ENCODE measurements at regions not wholly inside any gene's neighbourhood (a gene's known extent, or its start where the extent isn't known, plus 50 kb on each side); places are given as distances from the start of the nearest gene placed in this dataset.
A peak's percentile ranks its signal among the peaks of the same experiment; 100 is the strongest.
"Not testable (repeated sequence)": the region's sequence is repeated elsewhere in the genome, so short reads cannot be mapped to it uniquely, and the experiment has no call there.

DNA sequence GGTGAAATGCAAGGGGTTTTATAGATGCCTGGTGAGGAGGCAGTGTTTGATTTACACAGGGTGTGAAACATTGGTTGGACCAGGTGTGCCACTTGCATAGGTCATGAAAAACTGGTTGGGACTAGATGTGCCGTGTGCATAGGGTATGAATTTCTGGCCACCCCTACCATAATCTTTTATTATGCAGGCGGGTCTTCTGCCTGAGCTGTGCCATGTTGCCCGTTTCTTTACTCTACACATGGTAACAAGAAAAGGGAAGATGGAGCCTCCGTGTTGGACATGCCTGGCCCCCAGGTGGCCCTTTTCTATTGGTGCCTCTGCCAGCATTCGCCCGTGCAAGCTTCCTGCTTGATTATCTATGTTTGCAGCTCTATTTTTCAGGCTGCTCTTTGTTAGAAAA, 805.4 kb downstream of the TRIB2 start:
- no peak overlapping the region for H3K4me3 ChIP-seq
- no peak for ATAC-seq (replicated peaks in 6 of 8)
- WGBS, 10 experiments: 13 to 96% (median 80%) methylated on average over 1 to 6 of the region's 6 CpGs; no CpG with 5 or more reads in 3 of the 10 experiments
- H3K4me1 ChIP-seq (replicated peaks in 1 of 2): no peaks in the 10 kb centered on the region
- in situ Hi-C loops (cut with MboI; ENCODE audit: low pct_unique_long_range_greater_than_20kb in 2 of 9, low sequenced_read_pairs in 9 of 9, unreplicated experiment in 9 of 9): no loop called here
- no peak overlapping the region for H3K27ac ChIP-seq

GRCh38 chr2:13522917-13523821, 806.4 kb downstream of the TRIB2 start:
- Histone ChIP-seq H3K4me1 (replicated peaks in 1 of 2) (no peaks in the 10 kb centered on the region), H3K27ac (no peak overlapping the region), H3K4me3 (no peak overlapping the region)
- ATAC-seq (replicated peaks in 6 of 8): peak in 3 of 8 experiments; percentile 74 to 95 (median 94)
- in situ Hi-C loops (cut with MboI; ENCODE audit: low pct_unique_long_range_greater_than_20kb in 2 of 9, low sequenced_read_pairs in 9 of 9, unreplicated experiment in 9 of 9): no loop called here
- 9 to 84% (median 40%) methylated on average over 1 to 5 of the region's 6 CpGs; no CpG with 5 or more reads in 1 of the 10 experiments for WGBS, 10 experiments

- Histone ChIP-seq H3K4me3 (no peak overlapping the region), H3K27ac (no peak overlapping the region), H3K4me1 (replicated peaks in 1 of 2) (no peaks in the 10 kb centered on the region)
- 0 to 88% (median 70%) methylated on average over 1 of the region's 1 CpG for WGBS, 10 experiments
- ATAC-seq (replicated peaks in 6 of 8): no peak
- in situ Hi-C loops (cut with MboI; ENCODE audit: low pct_unique_long_range_greater_than_20kb in 2 of 9, low sequenced_read_pairs in 9 of 9, unreplicated experiment in 9 of 9): no loop called here
Observed at GRCh38 chr2:13524492-13524891, 807.8 kb downstream of the TRIB2 start.

DNA sequence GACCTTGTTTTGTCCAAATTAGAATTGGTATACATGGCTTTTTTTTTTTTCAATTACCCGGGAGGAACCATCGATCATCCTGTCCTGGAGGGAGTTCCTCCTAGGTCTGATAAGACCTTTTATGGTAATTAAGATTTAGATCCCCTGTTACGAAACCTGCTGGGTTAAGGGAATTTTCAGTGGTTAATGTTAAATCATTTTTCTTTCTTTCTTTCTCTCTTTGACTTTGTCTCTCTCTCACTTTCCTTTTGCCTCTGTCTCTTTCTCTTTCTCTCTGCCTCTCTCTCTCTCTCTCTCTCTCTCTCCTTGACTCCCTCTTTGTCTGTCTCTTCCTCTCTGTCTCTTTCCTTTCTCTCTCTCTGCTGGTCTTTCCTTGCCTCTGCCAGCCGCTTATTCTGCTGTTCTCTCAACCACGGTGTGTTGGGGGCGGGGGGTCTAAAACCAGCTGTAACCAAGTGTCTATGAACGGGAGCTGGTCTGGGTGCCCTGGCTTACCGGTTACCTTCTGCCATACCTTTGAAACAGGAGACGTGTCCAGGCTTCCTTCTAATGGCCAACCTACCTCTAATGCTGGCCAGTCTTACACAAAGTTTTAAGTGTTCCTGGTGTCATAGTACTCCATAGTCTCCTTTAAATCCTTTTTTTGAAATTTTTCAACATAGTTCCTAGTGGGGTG, 815.1 kb downstream of the TRIB2 start:
- ATAC-seq (replicated peaks in 6 of 8); in situ Hi-C loops (cut with MboI; ENCODE audit: low pct_unique_long_range_greater_than_20kb in 2 of 9, low sequenced_read_pairs in 9 of 9, unreplicated experiment in 9 of 9); H3K27ac ChIP-seq; H3K4me1 ChIP-seq (replicated peaks in 1 of 2); H3K4me3 ChIP-seq: not testable (repeated sequence)
- WGBS, 10 experiments: 5 to 100% (median 78%) methylated on average over 1 to 9 of the region's 9 CpGs

DNA sequence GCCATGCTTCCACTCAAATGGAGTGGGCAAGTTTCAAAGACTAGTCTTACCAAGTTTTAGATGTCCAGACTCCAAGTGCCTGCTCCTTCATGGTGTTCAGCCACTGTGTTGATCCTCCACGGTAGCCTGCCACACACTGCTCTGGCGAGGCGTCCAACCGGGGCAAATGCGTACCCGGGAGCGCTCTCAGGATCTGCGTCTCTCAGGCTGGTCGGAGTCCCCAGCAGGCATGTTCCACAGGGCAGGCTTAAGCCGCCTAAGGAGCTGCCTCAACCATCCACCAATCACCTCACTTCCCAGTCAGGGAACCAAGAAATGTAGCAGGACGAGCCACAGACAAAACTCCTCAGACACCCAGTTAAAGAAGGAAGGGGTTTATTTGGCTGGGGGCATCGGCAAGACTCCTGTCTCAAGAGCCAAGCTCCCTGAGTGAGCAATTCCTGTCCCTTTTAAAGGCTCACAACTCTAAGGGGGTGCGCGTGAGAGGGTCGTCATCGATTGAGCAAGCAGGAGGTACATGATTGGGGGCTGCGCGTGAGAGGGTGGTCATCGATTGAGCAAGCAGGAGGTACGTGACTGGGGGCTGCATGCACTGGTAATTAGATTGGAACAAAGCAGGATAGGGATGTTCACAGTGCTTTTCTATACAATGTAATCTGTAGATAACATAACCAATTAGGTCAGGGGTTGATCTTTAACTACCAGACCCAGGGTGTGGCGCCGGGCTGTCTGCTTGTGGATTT, 816.2 kb downstream of the TRIB2 start:
- H3K4me3 ChIP-seq; H3K27ac ChIP-seq; H3K4me1 ChIP-seq (replicated peaks in 1 of 2); ATAC-seq (replicated peaks in 6 of 8); in situ Hi-C loops (cut with MboI; ENCODE audit: low pct_unique_long_range_greater_than_20kb in 2 of 9, low sequenced_read_pairs in 9 of 9, unreplicated experiment in 9 of 9): not testable (repeated sequence)
- WGBS, 10 experiments: 59 to 100% (median 82%) methylated on average over 3 to 14 of the region's 22 CpGs; no CpG with 5 or more reads in 6 of the 10 experiments

DNA sequence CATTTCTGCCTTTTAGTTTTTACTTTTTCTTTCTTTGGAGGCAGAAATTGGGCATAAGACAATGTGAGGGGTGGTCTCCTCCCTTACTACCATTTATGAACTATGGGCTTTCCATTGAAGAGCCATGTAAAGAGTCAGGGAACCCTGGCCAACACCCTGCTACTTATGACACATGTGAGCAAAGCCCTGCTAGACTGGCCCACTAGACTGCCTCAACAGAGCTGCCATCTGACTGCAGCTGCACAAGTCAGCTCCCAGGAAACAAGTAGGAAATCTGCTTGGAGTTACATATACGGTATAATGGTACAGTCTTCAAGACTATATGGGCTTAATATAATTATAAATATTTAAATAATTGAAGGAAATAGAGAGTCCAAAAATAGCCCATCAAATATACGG, 816.8 kb downstream of the TRIB2 start:
- no peak for ATAC-seq (replicated peaks in 6 of 8)
- Histone ChIP-seq H3K4me1 (replicated peaks in 1 of 2) (no peaks in the 10 kb centered on the region), H3K4me3 (no peak overlapping the region), H3K27ac (no peak overlapping the region)
- WGBS, 10 experiments: 38 to 100% (median 85%) methylated on average over 1 to 2 of the region's 2 CpGs; no CpG with 5 or more reads in 1 of the 10 experiments
- in situ Hi-C loops (cut with MboI; ENCODE audit: low pct_unique_long_range_greater_than_20kb in 2 of 9, low sequenced_read_pairs in 9 of 9, unreplicated experiment in 9 of 9): no loop called here

DNA sequence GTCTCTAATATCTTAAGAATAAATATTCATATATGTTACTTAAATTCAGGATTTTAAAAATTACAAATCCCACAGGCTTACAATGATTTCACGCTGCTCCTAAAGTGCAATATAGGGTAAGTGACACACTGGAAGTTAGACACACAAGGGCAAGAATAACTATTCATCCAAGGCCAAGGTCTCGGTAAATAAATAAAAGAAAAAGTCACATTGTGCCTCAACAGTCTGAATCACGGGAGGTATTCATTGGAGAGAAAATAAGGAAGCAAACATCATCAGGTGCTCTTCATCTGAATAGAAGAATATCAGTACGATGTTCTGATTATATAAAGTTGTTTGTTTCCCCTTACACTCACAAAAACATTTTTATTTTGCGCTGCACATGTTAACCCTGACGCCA, 820.2 kb downstream of the TRIB2 start:
- WGBS, 10 experiments: 20 to 94% (median 57%) methylated on average over 2 to 6 of the region's 6 CpGs; no CpG with 5 or more reads in 1 of the 10 experiments
- in situ Hi-C loops (cut with MboI; ENCODE audit: low pct_unique_long_range_greater_than_20kb in 2 of 9, low sequenced_read_pairs in 9 of 9, unreplicated experiment in 9 of 9): no loop called here
- Histone ChIP-seq H3K27ac (no peak overlapping the region), H3K4me3 (no peak overlapping the region), H3K4me1 (replicated peaks in 1 of 2) (no peaks in the 10 kb centered on the region)
- no peak for ATAC-seq (replicated peaks in 6 of 8)

GRCh38 chr2:13537771-13538349, 821.1 kb downstream of the TRIB2 start:
- Histone ChIP-seq H3K4me3 (no peak overlapping the region), H3K4me1 (replicated peaks in 1 of 2) (no peaks in the 10 kb centered on the region), H3K27ac (no peak overlapping the region)
- WGBS, 10 experiments: 0 to 100% (median 80%) methylated on average over 1 to 8 of the region's 9 CpGs; no CpG with 5 or more reads in 1 of the 10 experiments
- ATAC-seq (replicated peaks in 6 of 8): peak in 1 of 8 experiments; percentile 21
- in situ Hi-C loops (cut with MboI; ENCODE audit: low pct_unique_long_range_greater_than_20kb in 2 of 9, low sequenced_read_pairs in 9 of 9, unreplicated experiment in 9 of 9): no loop called here

DNA sequence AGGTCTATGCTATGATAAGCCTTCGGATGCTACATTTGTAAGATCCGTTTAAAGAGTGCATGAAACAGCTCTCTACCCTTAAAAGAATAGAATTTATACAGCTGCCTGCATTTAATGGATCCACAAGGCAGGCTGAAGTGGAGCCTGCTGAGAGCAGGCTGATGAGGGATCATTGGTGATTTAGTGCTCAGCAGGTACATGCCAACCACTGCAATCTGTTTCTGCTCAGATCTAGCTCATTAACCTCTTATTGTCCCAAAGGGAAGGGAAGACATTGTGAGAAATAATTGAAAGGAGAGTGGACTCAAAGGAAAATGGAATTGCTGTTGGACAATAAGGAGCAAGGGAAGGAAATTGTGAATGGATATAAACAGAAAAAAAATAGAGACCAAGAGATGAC, 822.6 kb downstream of the TRIB2 start:
- no peak for ATAC-seq (replicated peaks in 6 of 8)
- H3K27ac ChIP-seq: no peak overlapping the region
- no peaks in the 10 kb centered on the region for H3K4me1 ChIP-seq (replicated peaks in 1 of 2)
- H3K4me3 ChIP-seq: no peak overlapping the region
- in situ Hi-C loops (cut with MboI; ENCODE audit: low pct_unique_long_range_greater_than_20kb in 2 of 9, low sequenced_read_pairs in 9 of 9, unreplicated experiment in 9 of 9): no loop called here
- 10 to 80% (median 41%) methylated on average over 1 to 2 of the region's 2 CpGs; no CpG with 5 or more reads in 2 of the 10 experiments for WGBS, 10 experiments

GRCh38 chr2:13542061-13542460, 825.3 kb downstream of the TRIB2 start:
- ATAC-seq (replicated peaks in 6 of 8): peak in 1 of 8 experiments; percentile 23
- H3K27ac ChIP-seq: no peak overlapping the region
- no peak overlapping the region for H3K4me3 ChIP-seq
- 0 to 100% (median 68%) methylated on average over 1 to 6 of the region's 6 CpGs; no CpG with 5 or more reads in 2 of the 10 experiments for WGBS, 10 experiments
- in situ Hi-C loops (cut with MboI; ENCODE audit: low pct_unique_long_range_greater_than_20kb in 2 of 9, low sequenced_read_pairs in 9 of 9, unreplicated experiment in 9 of 9): no loop called here
- H3K4me1 ChIP-seq (replicated peaks in 1 of 2): no peaks in the 10 kb centered on the region

DNA sequence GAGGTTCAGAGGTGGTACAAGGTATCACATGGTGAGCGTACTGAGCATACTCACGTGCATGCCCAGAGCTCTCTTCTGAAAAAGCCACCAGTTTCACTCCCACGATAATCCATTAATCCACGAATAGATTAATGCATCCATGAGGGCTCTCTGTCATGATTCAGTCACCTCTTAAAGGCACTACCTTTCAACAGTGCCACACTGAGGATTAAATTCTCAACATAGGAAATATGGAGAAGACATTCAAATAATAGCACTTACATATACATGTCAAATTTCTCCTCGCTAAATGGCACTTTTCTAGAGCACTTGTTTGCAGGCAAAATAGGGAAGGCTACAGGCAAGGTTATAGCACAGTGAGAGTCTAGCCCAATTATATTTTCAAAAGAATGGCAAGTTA, 825.9 kb downstream of the TRIB2 start:
- in situ Hi-C loops (cut with MboI; ENCODE audit: low pct_unique_long_range_greater_than_20kb in 2 of 9, low sequenced_read_pairs in 9 of 9, unreplicated experiment in 9 of 9): no loop called here
- no peak for ATAC-seq (replicated peaks in 6 of 8)
- Histone ChIP-seq H3K27ac (no peak overlapping the region), H3K4me3 (no peak overlapping the region), H3K4me1 (replicated peaks in 1 of 2) (no peaks in the 10 kb centered on the region)
- 29 to 100% (median 80%) methylated on average over 3 to 5 of the region's 5 CpGs; no CpG with 5 or more reads in 2 of the 10 experiments for WGBS, 10 experiments

- in situ Hi-C loops (cut with MboI; ENCODE audit: low pct_unique_long_range_greater_than_20kb in 2 of 9, low sequenced_read_pairs in 9 of 9, unreplicated experiment in 9 of 9): no loop called here
- H3K4me3 ChIP-seq: no peak overlapping the region
- no peak overlapping the region for H3K27ac ChIP-seq
- no peak for ATAC-seq (replicated peaks in 6 of 8)
- H3K4me1 ChIP-seq (replicated peaks in 1 of 2): no peaks in the 10 kb centered on the region
- 0 to 100% (median 43%) methylated on average over 1 of the region's 1 CpG; no CpG with 5 or more reads in 4 of the 10 experiments for WGBS, 10 experiments
Observed at GRCh38 chr2:13543550-13543949, 826.8 kb downstream of the TRIB2 start.
